RWPE2 (cell line): ENCODE measurements at regions not wholly inside any gene's neighbourhood (a gene's known extent, or its start where the extent isn't known, plus 50 kb on each side); places are given as distances from the start of the nearest gene placed in this dataset.
A peak's percentile ranks its signal among the peaks of the same experiment; 100 is the strongest.

Experiments used
- ATAC-seq: fragments of 200-7000 bp; cut with Tn5 transposase; 3 replicates; pipeline ENCODE4 v1.9.1; 2021; ENCODE audit warnings: low read depth
- DNase-seq: peaks from one replicate; pipeline ENCODE4 v3.0.0-alpha.2; 2020; ENCODE audit warnings: low spot score
- H3K27ac ChIP-seq: fragments of 450-650 bp; 2 replicates; pipeline ENCODE4 v1.5.1; 2017; ENCODE audit warnings: mild to moderate bottlenecking; ENCODE audit not compliant: poor library complexity, severe bottlenecking
- H3K27me3 ChIP-seq: fragments of 250-450 bp; sonication (Bioruptor Pico); 2 replicates; pipeline ENCODE4 v1.5.1; 2021; ENCODE audit warnings: mild to moderate bottlenecking, moderate library complexity; ENCODE audit not compliant: insufficient read depth, poor library complexity, severe bottlenecking
- H3K36me3 ChIP-seq: fragments of 250-450 bp; sonication (Bioruptor Pico); 2 replicates; pipeline ENCODE4 v1.5.1; 2020; ENCODE audit warnings: low read depth, mild to moderate bottlenecking, moderate library complexity
- H3K4me1 ChIP-seq: fragments of 250-450 bp; sonication (Bioruptor Pico); 2 replicates; pipeline ENCODE4 v1.5.1; 2021; ENCODE audit warnings: mild to moderate bottlenecking, moderate library complexity; ENCODE audit not compliant: insufficient read depth, poor library complexity, severe bottlenecking
- H3K4me3 ChIP-seq: fragments of 250-450 bp; sonication (Bioruptor Pico); 2 replicates; pipeline ENCODE4 v1.5.1; 2021; ENCODE audit warnings: mild to moderate bottlenecking, moderate library complexity; ENCODE audit not compliant: severe bottlenecking
- H3K9me3 ChIP-seq: fragments of 250-450 bp; sonication (Bioruptor Pico); 2 replicates; pipeline ENCODE4 v1.5.1; 2021; ENCODE audit warnings: mild to moderate bottlenecking, moderate library complexity; ENCODE audit not compliant: severe bottlenecking
- TF ChIP-seq, protein P1 (sequence below): fragments of 450-650 bp; IDR thresholded peaks from one replicate; pipeline ENCODE4 v1.5.1; 2017; ENCODE audit warnings: mild to moderate bottlenecking, moderate library complexity; ENCODE audit not compliant: poor library complexity, severe bottlenecking

DNA sequence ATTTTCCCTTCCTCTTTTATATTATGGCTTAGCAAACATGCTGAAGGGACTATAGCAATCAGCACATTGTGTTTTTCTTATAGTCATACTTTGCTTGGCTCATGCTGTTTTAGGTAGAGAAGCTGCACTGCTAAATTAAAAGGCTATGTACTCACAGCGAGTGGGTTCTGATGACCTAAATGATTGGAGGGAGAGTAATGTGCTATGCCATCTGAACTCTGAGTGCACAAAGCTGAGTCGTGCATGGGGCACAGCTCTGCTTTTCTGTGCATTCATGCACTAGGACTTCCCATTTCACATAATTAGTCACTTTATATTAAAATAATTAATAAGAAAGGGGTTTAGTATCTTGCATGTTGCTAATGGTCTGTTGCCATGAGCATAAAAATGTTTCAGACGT lies 132.7 kb upstream of the ADGRL3 start:
- TF ChIP-seq, protein P1, sequence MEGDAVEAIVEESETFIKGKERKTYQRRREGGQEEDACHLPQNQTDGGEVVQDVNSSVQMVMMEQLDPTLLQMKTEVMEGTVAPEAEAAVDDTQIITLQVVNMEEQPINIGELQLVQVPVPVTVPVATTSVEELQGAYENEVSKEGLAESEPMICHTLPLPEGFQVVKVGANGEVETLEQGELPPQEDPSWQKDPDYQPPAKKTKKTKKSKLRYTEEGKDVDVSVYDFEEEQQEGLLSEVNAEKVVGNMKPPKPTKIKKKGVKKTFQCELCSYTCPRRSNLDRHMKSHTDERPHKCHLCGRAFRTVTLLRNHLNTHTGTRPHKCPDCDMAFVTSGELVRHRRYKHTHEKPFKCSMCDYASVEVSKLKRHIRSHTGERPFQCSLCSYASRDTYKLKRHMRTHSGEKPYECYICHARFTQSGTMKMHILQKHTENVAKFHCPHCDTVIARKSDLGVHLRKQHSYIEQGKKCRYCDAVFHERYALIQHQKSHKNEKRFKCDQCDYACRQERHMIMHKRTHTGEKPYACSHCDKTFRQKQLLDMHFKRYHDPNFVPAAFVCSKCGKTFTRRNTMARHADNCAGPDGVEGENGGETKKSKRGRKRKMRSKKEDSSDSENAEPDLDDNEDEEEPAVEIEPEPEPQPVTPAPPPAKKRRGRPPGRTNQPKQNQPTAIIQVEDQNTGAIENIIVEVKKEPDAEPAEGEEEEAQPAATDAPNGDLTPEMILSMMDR: no peak
- no peak overlapping the region for H3K27ac ChIP-seq
- no peak overlapping the region for H3K4me3 ChIP-seq
- no peak for ATAC-seq
- no peaks in the 10 kb centered on the region for H3K4me1 ChIP-seq
- H3K36me3 ChIP-seq: no peaks in the 10 kb centered on the region
- DNase-seq: no peak
- H3K9me3 ChIP-seq: no peaks in the 10 kb centered on the region
- no peaks in the 10 kb centered on the region for H3K27me3 ChIP-seq

DNA sequence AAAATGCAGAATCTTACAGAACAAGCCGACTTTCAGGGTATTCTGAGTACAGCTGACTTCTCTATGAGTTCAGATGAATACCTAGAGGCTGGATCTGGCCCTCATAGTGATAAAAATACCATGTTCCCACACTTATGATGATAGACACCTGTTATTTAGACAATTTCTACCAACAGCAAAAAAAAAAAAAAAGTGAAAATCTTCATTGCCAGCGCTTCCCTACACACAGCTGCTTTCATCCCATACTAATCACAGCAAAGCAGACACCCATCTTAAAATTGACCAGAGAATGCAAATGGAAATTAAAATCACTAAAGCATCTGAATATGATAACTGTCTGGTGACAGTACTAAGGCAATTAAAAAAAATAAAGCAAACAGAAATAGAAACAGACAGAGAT lies 132.1 kb upstream of the ADGRL3 start:
- no peak overlapping the region for H3K27ac ChIP-seq
- no peak overlapping the region for H3K4me3 ChIP-seq
- no peaks in the 10 kb centered on the region for H3K4me1 ChIP-seq
- DNase-seq: no peak
- no peaks in the 10 kb centered on the region for H3K9me3 ChIP-seq
- H3K36me3 ChIP-seq: no peaks in the 10 kb centered on the region
- H3K27me3 ChIP-seq: no peaks in the 10 kb centered on the region
- TF ChIP-seq, protein P1: no peak
- no peak for ATAC-seq

DNA sequence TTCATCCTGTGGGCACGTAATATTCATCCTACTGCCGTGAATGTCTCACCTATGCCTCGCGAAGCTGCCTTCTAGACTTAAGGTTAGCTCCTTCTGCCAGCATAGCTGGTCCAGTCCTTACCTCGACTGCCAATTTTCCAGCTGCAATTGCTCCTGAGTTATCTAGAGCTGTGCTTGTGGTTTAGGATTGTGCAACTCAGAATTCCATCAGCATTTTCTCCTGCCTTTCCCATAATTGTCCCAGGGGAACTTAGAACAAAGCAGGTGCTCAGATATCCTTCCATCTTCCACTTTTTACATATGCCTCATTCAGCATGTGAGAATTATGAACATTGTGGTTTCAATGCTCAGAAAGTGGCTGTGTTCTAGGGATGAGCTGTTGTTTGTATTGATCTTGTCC lies 131.4 kb upstream of the ADGRL3 start:
- TF ChIP-seq, protein P1: no peak
- DNase-seq (no peak), ATAC-seq (peak; percentile 21; the same call in 1 of the 3 replicates)
- H3K36me3 ChIP-seq: no peaks in the 10 kb centered on the region
- no peaks in the 10 kb centered on the region for H3K27me3 ChIP-seq
- no peak overlapping the region for H3K4me3 ChIP-seq
- H3K27ac ChIP-seq: no peak overlapping the region
- H3K9me3 ChIP-seq: no peaks in the 10 kb centered on the region
- H3K4me1 ChIP-seq: no peaks in the 10 kb centered on the region

DNA sequence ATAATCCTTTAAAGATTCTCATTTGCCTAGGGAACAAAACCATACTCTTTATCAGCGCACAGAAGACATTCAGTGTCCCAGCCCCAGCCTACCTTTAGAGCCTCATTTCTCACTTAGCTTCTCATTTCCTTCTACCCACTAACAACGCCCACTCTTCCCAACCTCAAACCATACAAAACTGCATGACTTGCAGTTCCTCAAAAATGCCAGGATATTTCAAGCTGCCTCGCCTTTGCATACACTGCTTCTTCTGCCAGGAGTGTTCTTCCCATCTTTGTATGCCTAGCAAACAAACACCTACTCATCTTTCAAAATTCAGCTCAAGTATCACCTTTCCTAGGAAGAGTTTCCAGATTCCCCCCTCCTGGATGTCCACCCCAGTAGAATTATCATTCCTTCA lies 129.9 kb upstream of the ADGRL3 start:
- Histone ChIP-seq H3K27me3 (no peaks in the 10 kb centered on the region), H3K4me1 (no peaks in the 10 kb centered on the region), H3K4me3 (no peak overlapping the region), H3K27ac (no peak overlapping the region), H3K9me3 (no peaks in the 10 kb centered on the region), H3K36me3 (no peaks in the 10 kb centered on the region)
- no peak for DNase-seq
- no peak for ATAC-seq
- TF ChIP-seq, protein P1: no peak

DNA sequence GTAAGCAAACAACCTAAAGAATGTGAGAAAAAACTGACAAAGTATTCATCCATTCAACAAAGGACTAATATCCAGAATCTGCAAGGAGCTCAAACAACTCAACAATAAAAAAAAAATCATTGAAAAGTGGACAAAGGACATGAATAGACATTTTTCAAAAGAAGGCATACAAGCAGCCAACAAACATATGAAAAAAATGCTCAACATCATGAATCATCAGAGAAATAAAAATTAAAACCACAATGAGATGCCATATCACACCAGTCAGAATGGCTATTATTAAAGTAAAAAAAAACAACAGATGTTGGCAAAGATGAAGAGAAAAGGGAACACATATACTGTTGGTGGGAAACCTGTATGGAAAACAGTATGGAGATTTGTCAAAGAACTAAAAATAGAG lies 120.7 kb upstream of the ADGRL3 start:
- Histone ChIP-seq H3K27ac (no peak overlapping the region), H3K4me3 (no peak overlapping the region), H3K9me3 (no peaks in the 10 kb centered on the region), H3K4me1 (no peaks in the 10 kb centered on the region), H3K27me3 (no peaks in the 10 kb centered on the region), H3K36me3 (no peaks in the 10 kb centered on the region)
- ATAC-seq (no peak), DNase-seq (no peak)
- TF ChIP-seq, protein P1: no peak
